K562 (cell line): ENCODE measurements at regions not wholly inside any gene's neighbourhood (a gene's known extent, or its start where the extent isn't known, plus 50 kb on each side); places are given as distances from the start of the nearest gene placed in this dataset.
A peak's percentile ranks its signal among the peaks of the same experiment; 100 is the strongest.

ENCODE experiments used
- ATAC-seq: fragments of 200-7000 bp; cut with Tn5 transposase; 3 replicates; pipeline ENCODE4 v1.9.1; 2020; ENCODE audit warnings: moderate library complexity
- BruUV-seq: library from RNA; stranded (reverse); fragments of 400-500 nt; replicated peaks from 2 replicates; lab custom pipeline; 2021; lab: Mats Ljungman, UMichigan
- CTCF ChIA-PET: fragments of 300-600 bp; formaldehyde crosslinking; extraction: SDS; loops from one replicate; lab custom pipeline; 2021; ENCODE audit warnings: low intra/inter-chr PET ratio; lab: Yijun Ruan, JAX
- POLR2A ChIA-PET: fragments of 300-600, 350-650 bp; sonication (Branson Sonifier 250); formaldehyde crosslinking; extraction: SDS; loops from one replicate; lab custom pipeline; 2021; ENCODE audit warnings: antibody characterized with exemption, inconsistent platforms; lab: Yijun Ruan, JAX
- DNase-seq, 4 experiments: peaks; one replicate each; pipeline versions ENCODE4 v3.0.0 to v3.0.0-alpha.2; 2011 to 2018; ENCODE audit warnings: low spot score in 3 of 4, mixed read lengths in 3 of 4; ENCODE audit errors: extremely low read depth in 1 of 4
- FAIRE-seq: peaks from 2 replicates; lab custom pipeline; 2011; peaks lifted over from hg19 to GRCh38; lab: Jason Lieb, UNC
- H2AFZ ChIP-seq: 2 replicates; pipeline ENCODE4 v1.6.0; 2011; ENCODE audit warnings: low read depth, low read length, control low read depth, inconsistent platforms
- H3K27ac ChIP-seq: fragments of 200-600 bp; 3 replicates; pipeline ENCODE4 v1.8.0; 2011; ENCODE audit warnings: low read depth, mild to moderate bottlenecking, control low read depth, inconsistent platforms, low read length, moderate library complexity, mixed read lengths; ENCODE audit errors: extremely low read depth
- H3K27me3 ChIP-seq, 2 experiments: fragments of 300-600 bp in 1 of 2; 2 replicates in 1 of 2; 3 replicates in 1 of 2; pipeline versions ENCODE4 v1.6.0 to v1.8.0; 2011; ENCODE audit warnings: inconsistent platforms in 2 of 2, low read length in 2 of 2, mild to moderate bottlenecking in 1 of 2, mixed read lengths in 1 of 2, moderate library complexity in 1 of 2; ENCODE audit not compliant: control insufficient read depth in 2 of 2, insufficient read depth in 2 of 2
- H3K36me3 ChIP-seq: fragments of 300-600 bp; 3 replicates; pipeline ENCODE4 v1.8.0; 2011; ENCODE audit warnings: mild to moderate bottlenecking, low read length, inconsistent platforms; ENCODE audit not compliant: control insufficient read depth, insufficient read depth
- H3K4me1 ChIP-seq, 2 experiments: fragments of 200-600 bp in 1 of 2; replicated peaks in 1 of 2; 2 replicates in 1 of 2; 3 replicates in 1 of 2; pipeline versions ENCODE4 v1.5.1 to v1.8.0; 2011; ENCODE audit warnings: inconsistent platforms in 2 of 2, low read length in 2 of 2, mild to moderate bottlenecking in 1 of 2, mixed read lengths in 1 of 2, moderate library complexity in 1 of 2; ENCODE audit not compliant: control insufficient read depth in 2 of 2, insufficient read depth in 2 of 2
- H3K4me2 ChIP-seq: 2 replicates; pipeline ENCODE4 v1.6.1; 2011; ENCODE audit warnings: low read length, control low read depth, inconsistent platforms, mixed read lengths; ENCODE audit not compliant: insufficient read depth
- H3K4me3 ChIP-seq: fragments of 200-600 bp; sonication (generic), shearing (Covaris generic); 2 replicates; pipeline ENCODE4 v1.5.1; 2016; ENCODE audit warnings: control low read depth, inconsistent platforms
- H3K79me2 ChIP-seq: fragments of 200-600 bp; 3 replicates; pipeline ENCODE4 v1.8.0; 2011; ENCODE audit warnings: low read length, inconsistent platforms; ENCODE audit not compliant: control insufficient read depth, insufficient read depth
- H3K9ac ChIP-seq, 2 experiments: 2 replicates each; pipeline versions ENCODE4 v1.6.0 to v1.6.1; 2011; ENCODE audit warnings: low read depth in 2 of 2, low read length in 2 of 2, control low read depth in 1 of 2, inconsistent platforms in 1 of 2, mild to moderate bottlenecking in 1 of 2, mixed read lengths in 1 of 2; ENCODE audit not compliant: insufficient read depth in 1 of 2
- H3K9me1 ChIP-seq: one replicate; pipeline ENCODE4 v1.6.0; 2011; ENCODE audit warnings: inconsistent platforms, mild to moderate bottlenecking, low read length, moderate library complexity; ENCODE audit not compliant: control insufficient read depth, insufficient read depth
- H3K9me3 ChIP-seq: replicated peaks from 2 replicates; pipeline ENCODE4 v1.5.1; 2011; ENCODE audit warnings: low read depth, low read length, inconsistent platforms; ENCODE audit not compliant: control insufficient read depth, insufficient read depth
- H4K20me1 ChIP-seq: replicated peaks from 2 replicates; pipeline ENCODE4 v1.6.1; 2011; ENCODE audit warnings: low read length, inconsistent platforms, mixed read lengths; ENCODE audit not compliant: control insufficient read depth, insufficient read depth
- RFX1 ChIP-seq: fragments of 450-650 bp; IDR thresholded peaks from 2 replicates; pipeline ENCODE4 v1.6.1; 2016; ENCODE audit warnings: mild to moderate bottlenecking, moderate library complexity
- ZNF551 ChIP-seq: fragments of 250-450 bp; sonication (Bioruptor Pico); IDR thresholded peaks from 2 replicates; pipeline ENCODE4 v1.5.0; 2021; ENCODE audit warnings: mild to moderate bottlenecking, moderate library complexity
- ZNF589 ChIP-seq: fragments of 200-800 bp; sonication (Bioruptor generic); IDR thresholded peaks from 2 replicates; pipeline ENCODE4 v1.6.1; 2016; ENCODE audit warnings: low read depth, missing genetic modification characterization, missing compliant biosample characterization
- WGBS: fragments of 100-300 bp; shearing (Covaris generic); methylation state at CpG from one replicate; pipeline ENCODE4 v1.1.6; 2016; ENCODE audit warnings: low coverage, mixed read lengths; ENCODE audit not compliant: insufficient coverage; ENCODE audit errors: missing lambda C conversion rate; 5-methylcytosine and 5-hydroxymethylcytosine counted together
- in situ Hi-C: fragments of 300-500 bp; cut with MboI; formaldehyde crosslinking; loops from 4 replicates; pipeline ENCODE4 v1.15.0; 2018; ENCODE audit warnings: inconsistent platforms, mixed read lengths
- intact Hi-C: fragments of 100-400 bp; cut with micrococcal nuclease; formaldehyde crosslinking; loops from 2 replicates; pipeline ENCODE4 v1.14.2; 2022

DNA sequence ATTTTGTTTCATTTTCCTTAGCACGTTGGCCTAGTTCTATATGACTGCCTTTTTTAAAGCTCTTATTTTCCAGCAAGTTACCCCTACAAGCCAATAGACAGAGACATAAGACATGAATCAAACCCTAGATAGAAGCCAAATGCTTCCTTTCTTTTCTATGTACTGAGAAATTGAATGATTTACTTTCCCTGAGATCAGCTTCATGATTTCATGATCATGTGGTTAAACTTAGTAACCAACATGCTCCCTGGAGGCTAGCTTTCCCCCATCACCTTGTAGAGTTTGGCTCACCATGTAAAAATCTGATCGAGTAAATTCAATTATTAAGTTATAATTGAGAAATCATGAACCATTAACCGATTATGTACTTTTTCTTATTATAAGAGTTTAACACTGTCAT, 148.1 kb upstream of the LRIG3 start:
- ATAC-seq (no peak), DNase-seq (no peak)
- Histone ChIP-seq H3K79me2 (no peaks in the 10 kb centered on the region), H3K27me3 (no peaks in the 10 kb centered on the region), H3K36me3 (no peaks in the 10 kb centered on the region), H4K20me1 (no peaks in the 10 kb centered on the region), H3K4me3 (no peak overlapping the region), H3K4me1 (no peaks in the 10 kb centered on the region)
- ChIA-PET POLR2A (no interaction called here), CTCF (no interaction called here)
- in situ Hi-C loops (no loop called here), intact Hi-C loops (no loop called here)
- WGBS = 0% methylated on average over 3 of the region's 3 CpGs
- no TSS peak for BruUV-seq
- no peak for TF ChIP-seq ZNF551 (CRISPR knock-in tag)
- TF ChIP-seq, all 486 proteins: peak for 0
- Histone ChIP-seq H3K9me1 (no peaks in the 10 kb centered on the region), H3K9me3 (no peaks in the 10 kb centered on the region), H2AFZ (no peak overlapping the region), H3K4me2 (no peak overlapping the region), H3K27ac (no peak overlapping the region), H3K9ac (no peak overlapping the region)
- no peak for FAIRE-seq

DNA sequence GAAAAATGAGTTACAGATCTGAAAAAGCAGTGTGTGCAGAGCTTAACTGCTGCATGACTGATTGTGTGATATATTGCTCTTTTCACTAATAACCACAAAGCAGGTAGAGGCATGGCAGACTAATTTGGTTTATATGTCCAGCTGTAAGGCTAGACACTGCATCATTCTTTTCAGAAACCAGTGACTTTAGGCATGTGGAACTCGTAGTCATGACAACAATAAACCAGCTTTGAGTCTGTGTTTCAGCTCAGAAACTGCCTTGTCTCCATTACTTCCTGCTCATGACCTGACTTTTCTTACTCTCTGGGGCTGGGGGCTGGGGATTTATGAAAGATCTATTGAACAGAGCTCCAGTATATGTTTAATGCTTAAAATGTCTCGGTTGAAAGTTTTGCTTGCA, 146.8 kb upstream of the LRIG3 start:
- no peaks in the 10 kb centered on the region for H4K20me1 ChIP-seq
- TF ChIP-seq ZNF589 (no peak), RFX1 (0 out of 2 replicates have a peak, but pooled peaks have one; percentile 16)
- no peak for FAIRE-seq
- ChIA-PET POLR2A (no interaction called here), CTCF (no interaction called here)
- H3K4me3 ChIP-seq = no peak overlapping the region
- no peaks in the 10 kb centered on the region for H3K27me3 ChIP-seq
- H3K9ac ChIP-seq = no peak overlapping the region
- BruUV-seq = no TSS peak
- no peak overlapping the region for H2AFZ ChIP-seq
- no peaks in the 10 kb centered on the region for H3K4me1 ChIP-seq
- in situ Hi-C loops = no loop called here
- WGBS = 0% methylated on average over 2 of the region's 2 CpGs
- H3K27ac ChIP-seq = no peak overlapping the region
- no peaks in the 10 kb centered on the region for H3K9me3 ChIP-seq
- no peaks in the 10 kb centered on the region for H3K79me2 ChIP-seq
- intact Hi-C loops = no loop called here
- no peaks in the 10 kb centered on the region for H3K9me1 ChIP-seq
- ATAC-seq = no peak
- DNase-seq = no peak
- no peak overlapping the region for H3K4me2 ChIP-seq
- H3K36me3 ChIP-seq = no peaks in the 10 kb centered on the region
